Omental fat pad (tissue), 3 donors: ENCODE measurements at regions not wholly inside any gene's neighbourhood (a gene's known extent, or its start where the extent isn't known, plus 50 kb on each side); places are given as distances from the start of the nearest gene placed in this dataset.
"Not testable (repeated sequence)": the region's sequence is repeated elsewhere in the genome, so short reads cannot be mapped to it uniquely, and the experiment has no call there.

Experiments used
- ATAC-seq: fragments of 150-250 bp; one replicate; pipeline ENCODE4 v1.9.1; 2016; ENCODE audit warnings: mild to moderate bottlenecking, moderate library complexity; ENCODE audit not compliant: low FRiP score
- DNase-seq: peaks from one replicate; pipeline ENCODE4 v3.0.0-alpha.2; 2019; ENCODE audit warnings: low spot score
- TF ChIP-seq, protein P1 (sequence below), 3 donors: fragments of 450-650 bp; IDR thresholded peaks; one replicate each; pipeline ENCODE4 v1.5.1; 2016 to 2017; ENCODE audit warnings: antibody characterized with exemption in 3 of 3, mild to moderate bottlenecking in 3 of 3, moderate library complexity in 2 of 3

DNA sequence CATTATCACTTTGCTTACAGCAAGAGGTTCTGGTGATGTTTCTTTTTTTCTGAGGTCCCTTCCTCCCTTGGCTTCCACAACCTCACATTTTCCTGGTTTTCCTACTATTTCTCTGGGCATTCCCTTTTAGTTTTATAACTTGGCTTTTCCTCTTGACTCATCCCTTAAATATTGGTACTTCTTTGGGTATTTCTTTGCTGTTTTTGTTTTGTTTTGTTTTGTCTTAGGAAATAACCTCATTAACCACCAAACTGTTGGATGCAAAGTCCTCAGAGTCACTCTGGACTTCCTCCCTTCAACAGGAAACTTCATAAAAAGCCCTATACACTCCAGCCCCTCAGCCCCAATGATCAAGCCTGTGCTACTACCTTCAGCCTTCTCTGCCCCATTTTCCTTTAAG, 211.1 kb downstream of the DUSP10 start:
- ATAC-seq (no peak), DNase-seq (no peak)
- TF ChIP-seq, protein P1, sequence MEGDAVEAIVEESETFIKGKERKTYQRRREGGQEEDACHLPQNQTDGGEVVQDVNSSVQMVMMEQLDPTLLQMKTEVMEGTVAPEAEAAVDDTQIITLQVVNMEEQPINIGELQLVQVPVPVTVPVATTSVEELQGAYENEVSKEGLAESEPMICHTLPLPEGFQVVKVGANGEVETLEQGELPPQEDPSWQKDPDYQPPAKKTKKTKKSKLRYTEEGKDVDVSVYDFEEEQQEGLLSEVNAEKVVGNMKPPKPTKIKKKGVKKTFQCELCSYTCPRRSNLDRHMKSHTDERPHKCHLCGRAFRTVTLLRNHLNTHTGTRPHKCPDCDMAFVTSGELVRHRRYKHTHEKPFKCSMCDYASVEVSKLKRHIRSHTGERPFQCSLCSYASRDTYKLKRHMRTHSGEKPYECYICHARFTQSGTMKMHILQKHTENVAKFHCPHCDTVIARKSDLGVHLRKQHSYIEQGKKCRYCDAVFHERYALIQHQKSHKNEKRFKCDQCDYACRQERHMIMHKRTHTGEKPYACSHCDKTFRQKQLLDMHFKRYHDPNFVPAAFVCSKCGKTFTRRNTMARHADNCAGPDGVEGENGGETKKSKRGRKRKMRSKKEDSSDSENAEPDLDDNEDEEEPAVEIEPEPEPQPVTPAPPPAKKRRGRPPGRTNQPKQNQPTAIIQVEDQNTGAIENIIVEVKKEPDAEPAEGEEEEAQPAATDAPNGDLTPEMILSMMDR (IDR thresholded peaks at IDR 0.05) = no peak

- TF ChIP-seq, protein P1 (IDR thresholded peaks at IDR 0.05) = no peak
- ATAC-seq (no peak), DNase-seq (no peak)
Measured at GRCh38 chr1:221532071-221532773, 209.7 kb downstream of the DUSP10 start.

DNA sequence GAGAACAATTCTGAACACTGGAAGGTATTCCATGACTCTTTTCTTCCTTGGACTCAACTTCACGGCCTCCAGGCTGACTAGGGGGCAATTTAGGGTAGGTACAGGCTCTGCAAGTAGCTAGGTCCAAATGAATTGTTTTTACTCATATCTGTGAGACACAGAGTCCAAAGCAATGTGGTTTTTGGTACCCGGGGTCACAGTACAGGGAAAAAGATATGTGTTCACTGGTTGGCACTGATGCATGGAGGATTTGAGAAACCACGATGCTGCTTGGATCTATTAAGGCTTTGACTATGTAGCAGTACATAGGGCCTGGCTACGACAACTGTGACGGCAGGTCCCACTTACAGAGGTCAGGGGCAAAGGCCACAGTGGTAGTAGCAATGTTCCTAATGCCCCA, 200.6 kb downstream of the DUSP10 start:
- TF ChIP-seq, protein P1 (IDR thresholded peaks at IDR 0.05) = no peak
- ATAC-seq = no peak
- DNase-seq = no peak

GRCh38 chr1:221543529-221544120, 198.3 kb downstream of the DUSP10 start:
- ATAC-seq = no peak
- TF ChIP-seq, protein P1 (IDR thresholded peaks at IDR 0.05) = no peak

DNA sequence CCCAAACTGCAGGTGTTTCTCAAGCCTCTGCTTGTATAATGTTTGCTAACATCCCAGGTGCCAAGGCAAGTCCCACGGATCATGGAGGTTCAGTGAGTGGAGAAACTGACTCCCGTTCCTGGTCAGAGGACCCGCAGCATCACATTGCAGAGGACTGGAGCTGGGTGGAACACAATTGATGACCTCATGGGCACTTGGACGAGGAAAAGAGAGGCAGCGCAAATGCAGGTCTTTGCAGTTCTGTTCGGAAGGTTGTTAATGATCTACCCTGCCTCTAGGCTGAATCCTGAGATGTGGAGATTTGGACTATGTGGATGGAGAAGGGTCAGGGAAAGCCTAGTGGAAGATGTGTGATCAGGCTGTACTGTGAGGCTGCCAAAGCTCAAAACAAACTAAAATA, 192.9 kb downstream of the DUSP10 start:
- ATAC-seq = no peak
- DNase-seq = no peak
- TF ChIP-seq, protein P1 (IDR thresholded peaks at IDR 0.05) = no peak

More at GRCh38 chr1:221543529-221544120, 198.3 kb downstream of the DUSP10 start:
- DNase-seq = no peak

- no peak for ATAC-seq
- TF ChIP-seq, protein P1 (IDR thresholded peaks at IDR 0.05) = no peak
- no peak for DNase-seq
Measured at GRCh38 chr1:221549815-221550214, 192.1 kb downstream of the DUSP10 start.

DNA sequence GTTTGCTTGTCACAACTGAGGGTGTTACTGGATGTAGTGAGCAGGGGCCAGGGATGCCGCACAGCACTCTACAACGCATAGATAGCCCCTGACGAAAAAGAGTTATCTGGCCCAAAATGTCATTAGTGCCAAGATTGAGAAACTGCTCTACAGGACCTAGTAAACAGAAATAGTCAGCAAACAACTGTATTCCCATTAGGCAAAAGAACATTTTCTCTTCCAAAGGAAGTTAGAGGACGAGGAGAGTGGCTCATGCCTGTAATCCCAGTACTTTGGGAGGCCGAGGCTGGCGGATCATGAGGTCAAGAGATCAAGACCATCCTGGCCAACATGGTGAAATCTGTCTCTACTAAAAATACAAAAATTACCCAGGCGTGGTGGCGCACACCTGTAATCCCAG, 189.1 kb downstream of the DUSP10 start:
- not testable (repeated sequence) for ATAC-seq, DNase-seq
